HCT116 (cell line): ENCODE measurements at regions not wholly inside any gene's neighbourhood (a gene's known extent, or its start where the extent isn't known, plus 50 kb on each side); places are given as distances from the start of the nearest gene placed in this dataset.

ENCODE experiments used
- CEBPB ChIP-seq: IDR thresholded peaks from 2 replicates; pipeline ENCODE4 v1.6.1; 2012; ENCODE audit warnings: low read depth
- EZH2phosphoT487 ChIP-seq: fragments of 200-600 bp; IDR thresholded peaks from 2 replicates; pipeline ENCODE4 v1.6.1; 2018; ENCODE audit warnings: antibody characterized with exemption, borderline replicate concordance
- FOSL1 ChIP-seq: IDR thresholded peaks from 2 replicates; pipeline ENCODE4 v1.6.1; 2012; ENCODE audit warnings: low read depth
- REST ChIP-seq: IDR thresholded peaks from 2 replicates; pipeline ENCODE4 v1.6.1; 2012; ENCODE audit warnings: low read depth
- SRF ChIP-seq: IDR thresholded peaks from 2 replicates; pipeline ENCODE4 v1.6.1; 2012; ENCODE audit warnings: low read depth
- TF ChIP-seq, protein P1 (sequence below), 3 experiments: fragments of 200-600 bp in 1 of 3; sonication (generic) in 1 of 3; IDR thresholded peaks in 2 of 3; conservative IDR thresholded peaks in 1 of 3; 2 replicates each; pipeline ENCODE4 v1.5.1; 2012 to 2017; ENCODE audit warnings: low read depth in 2 of 3, low read length in 2 of 3, antibody characterized with exemption in 1 of 3, borderline replicate concordance in 1 of 3, control low read depth in 1 of 3, mild to moderate bottlenecking in 1 of 3, mixed read lengths in 1 of 3, mixed run types in 1 of 3, moderate library complexity in 1 of 3; ENCODE audit not compliant: insufficient read depth in 1 of 3

DNA sequence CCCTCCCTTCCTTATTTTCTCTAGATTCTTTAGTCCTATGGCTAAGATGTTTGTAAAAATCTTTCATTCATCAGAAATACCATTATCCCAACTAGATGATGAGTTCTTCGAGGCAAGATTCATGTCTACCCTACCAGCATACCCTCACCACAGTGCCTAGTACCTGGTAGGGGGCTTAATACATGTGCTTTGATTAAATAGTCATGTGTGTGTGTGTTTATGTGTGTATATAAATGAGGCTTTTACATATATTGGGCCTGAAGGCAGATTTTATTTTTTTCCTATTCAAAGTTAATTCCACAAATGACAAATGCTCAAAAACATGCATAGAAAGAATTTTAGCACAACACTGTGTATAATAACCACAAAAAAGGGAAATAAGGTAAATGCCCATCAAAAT is 193.0 kb upstream of the IRX3 start:
- TF ChIP-seq CEBPB (no peak), SRF (no peak), EZH2phosphoT487 (no peak), REST (no peak), FOSL1 (no peak)
- TF ChIP-seq, protein P1, sequence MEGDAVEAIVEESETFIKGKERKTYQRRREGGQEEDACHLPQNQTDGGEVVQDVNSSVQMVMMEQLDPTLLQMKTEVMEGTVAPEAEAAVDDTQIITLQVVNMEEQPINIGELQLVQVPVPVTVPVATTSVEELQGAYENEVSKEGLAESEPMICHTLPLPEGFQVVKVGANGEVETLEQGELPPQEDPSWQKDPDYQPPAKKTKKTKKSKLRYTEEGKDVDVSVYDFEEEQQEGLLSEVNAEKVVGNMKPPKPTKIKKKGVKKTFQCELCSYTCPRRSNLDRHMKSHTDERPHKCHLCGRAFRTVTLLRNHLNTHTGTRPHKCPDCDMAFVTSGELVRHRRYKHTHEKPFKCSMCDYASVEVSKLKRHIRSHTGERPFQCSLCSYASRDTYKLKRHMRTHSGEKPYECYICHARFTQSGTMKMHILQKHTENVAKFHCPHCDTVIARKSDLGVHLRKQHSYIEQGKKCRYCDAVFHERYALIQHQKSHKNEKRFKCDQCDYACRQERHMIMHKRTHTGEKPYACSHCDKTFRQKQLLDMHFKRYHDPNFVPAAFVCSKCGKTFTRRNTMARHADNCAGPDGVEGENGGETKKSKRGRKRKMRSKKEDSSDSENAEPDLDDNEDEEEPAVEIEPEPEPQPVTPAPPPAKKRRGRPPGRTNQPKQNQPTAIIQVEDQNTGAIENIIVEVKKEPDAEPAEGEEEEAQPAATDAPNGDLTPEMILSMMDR (IDR thresholded peaks at IDR 0.05 in 2 of 3, conservative IDR thresholded peaks at IDR 0.05 in 1 of 3; ENCODE audit: borderline replicate concordance in 1 of 3, insufficient read depth in 1 of 3, low read depth in 2 of 3, low read length in 2 of 3): no peak
